Nephron (organoid): ENCODE measurements at regions not wholly inside any gene's neighbourhood (a gene's known extent, or its start where the extent isn't known, plus 50 kb on each side); places are given as distances from the start of the nearest gene placed in this dataset.
A peak's percentile ranks its signal among the peaks of the same experiment; 100 is the strongest.

ENCODE experiments used
- H3K27ac Mint-ChIP-seq, 3 experiments: 2 replicates each; pipeline ENCODE4 v1.8.0; 2020; ENCODE audit warnings: mixed read lengths in 3 of 3, mild to moderate bottlenecking in 2 of 3, moderate library complexity in 1 of 3
- H3K27me3 Mint-ChIP-seq: 2 replicates; pipeline ENCODE4 v1.8.0; 2021; ENCODE audit warnings: low read depth, mild to moderate bottlenecking, moderate library complexity, mixed read lengths
- H3K36me3 Mint-ChIP-seq: 2 replicates; pipeline ENCODE4 v1.8.0; 2020; ENCODE audit warnings: low read depth, mixed read lengths
- H3K4me1 Mint-ChIP-seq: 2 replicates; pipeline ENCODE4 v1.8.0; 2020; ENCODE audit warnings: mixed read lengths
- H3K4me3 Mint-ChIP-seq, 3 experiments: 2 replicates each; pipeline ENCODE4 v1.8.0; 2020; ENCODE audit warnings: mild to moderate bottlenecking in 3 of 3, mixed read lengths in 3 of 3, moderate library complexity in 2 of 3
- H3K9me3 Mint-ChIP-seq: 2 replicates; pipeline ENCODE4 v1.8.0; 2020; ENCODE audit warnings: mixed read lengths
- TF ChIP-seq, protein P1 (sequence below), 3 experiments: fragments of 200-600 bp; sonication (generic); IDR thresholded peaks; one replicate each; pipeline ENCODE4 v1.5.0; 2021; ENCODE audit warnings: antibody characterized with exemption in 3 of 3; ENCODE audit not compliant: unreplicated experiment in 3 of 3

- Mint-ChIP-seq H3K27ac (peak overlapping the region in 1 of 3 experiments; percentile 68), H3K9me3 (no peaks in the 10 kb centered on the region), H3K36me3 (no peaks in the 10 kb centered on the region), H3K4me1 (peaks cover 5% of the 10 kb centered on the region), H3K27me3 (no peaks in the 10 kb centered on the region), H3K4me3 (no peak overlapping the region)
- TF ChIP-seq, protein P1, sequence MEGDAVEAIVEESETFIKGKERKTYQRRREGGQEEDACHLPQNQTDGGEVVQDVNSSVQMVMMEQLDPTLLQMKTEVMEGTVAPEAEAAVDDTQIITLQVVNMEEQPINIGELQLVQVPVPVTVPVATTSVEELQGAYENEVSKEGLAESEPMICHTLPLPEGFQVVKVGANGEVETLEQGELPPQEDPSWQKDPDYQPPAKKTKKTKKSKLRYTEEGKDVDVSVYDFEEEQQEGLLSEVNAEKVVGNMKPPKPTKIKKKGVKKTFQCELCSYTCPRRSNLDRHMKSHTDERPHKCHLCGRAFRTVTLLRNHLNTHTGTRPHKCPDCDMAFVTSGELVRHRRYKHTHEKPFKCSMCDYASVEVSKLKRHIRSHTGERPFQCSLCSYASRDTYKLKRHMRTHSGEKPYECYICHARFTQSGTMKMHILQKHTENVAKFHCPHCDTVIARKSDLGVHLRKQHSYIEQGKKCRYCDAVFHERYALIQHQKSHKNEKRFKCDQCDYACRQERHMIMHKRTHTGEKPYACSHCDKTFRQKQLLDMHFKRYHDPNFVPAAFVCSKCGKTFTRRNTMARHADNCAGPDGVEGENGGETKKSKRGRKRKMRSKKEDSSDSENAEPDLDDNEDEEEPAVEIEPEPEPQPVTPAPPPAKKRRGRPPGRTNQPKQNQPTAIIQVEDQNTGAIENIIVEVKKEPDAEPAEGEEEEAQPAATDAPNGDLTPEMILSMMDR (IDR thresholded peaks at IDR 0.05; ENCODE audit: unreplicated experiment in 3 of 3) = no peak
Measured at GRCh38 chr3:160106905-160107861, 118.0 kb upstream of the C3orf80 start.

GRCh38 chr3:160108362-160108761 lies 116.9 kb upstream of the C3orf80 start:
- H3K9me3 Mint-ChIP-seq = no peaks in the 10 kb centered on the region
- H3K4me1 Mint-ChIP-seq = peaks cover 5% of the 10 kb centered on the region
- no peak overlapping the region for H3K4me3 Mint-ChIP-seq
- TF ChIP-seq, protein P1 (IDR thresholded peaks at IDR 0.05; ENCODE audit: unreplicated experiment in 3 of 3) = no peak
- H3K27ac Mint-ChIP-seq = no peak overlapping the region
- no peaks in the 10 kb centered on the region for H3K36me3 Mint-ChIP-seq
- peaks cover 5% of the 10 kb centered on the region for H3K27me3 Mint-ChIP-seq

DNA sequence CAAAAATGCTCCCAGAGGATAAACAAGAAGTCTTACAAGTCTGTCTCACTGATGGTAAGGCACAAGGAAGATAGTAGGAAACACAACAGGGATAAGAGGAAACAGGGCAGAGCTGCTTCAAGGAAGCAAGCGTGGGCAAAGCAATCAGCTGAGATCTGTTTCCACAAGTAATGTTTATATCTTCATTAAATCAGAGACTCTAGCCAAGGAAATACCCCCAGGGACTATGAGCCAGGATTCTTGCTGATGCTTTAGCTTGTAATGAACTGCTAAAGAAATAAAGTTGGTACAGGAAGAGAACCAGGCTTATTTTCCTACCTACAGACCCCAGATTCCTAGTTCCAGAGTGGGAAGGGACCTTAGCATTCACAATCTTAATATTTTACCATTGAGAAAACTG lies 112.7 kb upstream of the C3orf80 start:
- peaks cover 5% of the 10 kb centered on the region for H3K9me3 Mint-ChIP-seq
- H3K4me1 Mint-ChIP-seq = peaks cover 5% of the 10 kb centered on the region
- peaks cover 5% of the 10 kb centered on the region for H3K27me3 Mint-ChIP-seq
- no peak overlapping the region for H3K4me3 Mint-ChIP-seq
- no peak overlapping the region for H3K27ac Mint-ChIP-seq
- H3K36me3 Mint-ChIP-seq = no peaks in the 10 kb centered on the region
- TF ChIP-seq, protein P1 (IDR thresholded peaks at IDR 0.05; ENCODE audit: unreplicated experiment in 3 of 3) = no peak

- Mint-ChIP-seq H3K4me3 (no peak overlapping the region), H3K9me3 (peaks cover 9% of the 10 kb centered on the region), H3K27me3 (peaks cover 5% of the 10 kb centered on the region), H3K4me1 (peaks cover 5% of the 10 kb centered on the region), H3K36me3 (no peaks in the 10 kb centered on the region), H3K27ac (no peak overlapping the region)
- TF ChIP-seq, protein P1 (IDR thresholded peaks at IDR 0.05; ENCODE audit: unreplicated experiment in 3 of 3) = no peak
Measured at GRCh38 chr3:160112996-160113395, 112.2 kb upstream of the C3orf80 start.

- H3K36me3 Mint-ChIP-seq = no peaks in the 10 kb centered on the region
- TF ChIP-seq, protein P1 (IDR thresholded peaks at IDR 0.05; ENCODE audit: unreplicated experiment in 3 of 3) = no peak
- peaks cover 5% of the 10 kb centered on the region for H3K4me1 Mint-ChIP-seq
- H3K27me3 Mint-ChIP-seq = peaks cover 10% of the 10 kb centered on the region
- H3K4me3 Mint-ChIP-seq = no peak overlapping the region
- no peak overlapping the region for H3K27ac Mint-ChIP-seq
- H3K9me3 Mint-ChIP-seq = peaks cover 20% of the 10 kb centered on the region
Measured at GRCh38 chr3:160114355-160114995, 110.7 kb upstream of the C3orf80 start.
